ENCODE measurements at regions not wholly inside any gene's neighbourhood (a gene's known extent, or its start where the extent isn't known, plus 50 kb on each side); places are given as distances from the start of the nearest gene placed in this dataset.
A peak's percentile ranks its signal among the peaks of the same experiment; 100 is the strongest.

GRCh38 chr2:196239622-196240587 is 68.5 kb upstream of the STK17B start (continued):
- peak; percentile 79 for TF ChIP-seq SMARCE1 (IDR thresholded peaks at IDR 0.05)
- no peak for TF ChIP-seq HBP1 (CRISPR knock-in tag; IDR thresholded peaks at IDR 0.05)
- TF ChIP-seq PHTF2 (CRISPR knock-in tag; IDR thresholded peaks at IDR 0.05) = no peak
- TF ChIP-seq MGA (IDR thresholded peaks at IDR 0.05) = no peak
- TF ChIP-seq FOXK1 (CRISPR knock-in tag; IDR thresholded peaks at IDR 0.05; ENCODE audit: borderline replicate concordance) = no peak
- TF ChIP-seq TEAD4 (IDR thresholded peaks at IDR 0.05; ENCODE audit: low read length) = peak; percentile 81
- TF ChIP-seq TEAD4 (CRISPR knock-in tag; IDR thresholded peaks at IDR 0.05; ENCODE audit: borderline replicate concordance) = no peak
- TF ChIP-seq MYNN (IDR thresholded peaks at IDR 0.05) = no peak
- no peak for TF ChIP-seq MYNN (CRISPR knock-in tag; IDR thresholded peaks at IDR 0.05)
- TF ChIP-seq ZC3H4 (CRISPR knock-in tag; IDR thresholded peaks at IDR 0.05; ENCODE audit: borderline replicate concordance) = no peak
- no peak for TF ChIP-seq DMBX1 (CRISPR knock-in tag; IDR thresholded peaks at IDR 0.05; ENCODE audit: borderline replicate concordance)
- 0 out of 2 replicates have a peak, but pooled peaks have one; percentile 63 for TF ChIP-seq JUN (IDR thresholded peaks at IDR 0.05; ENCODE audit: borderline replicate concordance, low read depth, low read length)
- TF ChIP-seq JUN (CRISPR knock-in tag; IDR thresholded peaks at IDR 0.05; ENCODE audit: borderline replicate concordance) = no peak
- TF ChIP-seq RFX7 (CRISPR knock-in tag; IDR thresholded peaks at IDR 0.05) = no peak
- TF ChIP-seq ZEB2 (IDR thresholded peaks at IDR 0.05) = peak; percentile 83
- TF ChIP-seq ZNF41 (CRISPR knock-in tag; conservative IDR thresholded peaks at IDR 0.05) = no peak
